ENCODE measurements at regions not wholly inside any gene's neighbourhood (a gene's known extent, or its start where the extent isn't known, plus 50 kb on each side); places are given as distances from the start of the nearest gene placed in this dataset.

GRCh38 chr16:6837722-6838121 lies 494.9 kb upstream of the RBFOX1 start:
- no peak for DNase-seq (ENCODE audit: low read depth, low spot score)
- no peak for TF ChIP-seq FOXP2 (optimal IDR thresholded peaks at IDR 0.05; ENCODE audit: control extremely low read depth, extremely low read length, insufficient read depth)
- no peak for TF ChIP-seq EZH2 (IDR thresholded peaks at IDR 0.05)
- TF ChIP-seq POLR2AphosphoS5 (IDR thresholded peaks at IDR 0.05; ENCODE audit: borderline replicate concordance, low read depth, low read length), result no peak
- no peak overlapping the region for H3K4me3 ChIP-seq
- no peaks in the 10 kb centered on the region for H3K9me3 ChIP-seq (ENCODE audit: low read depth, low read length)
- no peak overlapping the region for H3K27ac ChIP-seq
- no peak overlapping the region for H3K9ac ChIP-seq (ENCODE audit: insufficient read length)
- H3K36me3 ChIP-seq (ENCODE audit: insufficient read depth, low read length), result no peaks in the 10 kb centered on the region

GRCh38 chr16:6836766-6837165 lies 495.9 kb upstream of the RBFOX1 start:
- Histone ChIP-seq H3K27ac (no peak overlapping the region), H3K9me3 (ENCODE audit: low read depth, low read length) (no peaks in the 10 kb centered on the region), H3K4me3 (no peak overlapping the region), H3K9ac (ENCODE audit: insufficient read length) (no peak overlapping the region), H3K36me3 (ENCODE audit: insufficient read depth, low read length) (no peaks in the 10 kb centered on the region)
- TF ChIP-seq EZH2 (IDR thresholded peaks at IDR 0.05), result no peak
- no peak for TF ChIP-seq FOXP2 (optimal IDR thresholded peaks at IDR 0.05; ENCODE audit: control extremely low read depth, extremely low read length, insufficient read depth)
- TF ChIP-seq POLR2AphosphoS5 (IDR thresholded peaks at IDR 0.05; ENCODE audit: borderline replicate concordance, low read depth, low read length), result no peak
- DNase-seq (ENCODE audit: low read depth, low spot score), result no peak

GRCh38 chr16:6835941-6836340 lies 496.7 kb upstream of the RBFOX1 start:
- H3K27ac ChIP-seq, result no peak overlapping the region
- no peak for DNase-seq (ENCODE audit: low read depth, low spot score)
- TF ChIP-seq POLR2AphosphoS5 (IDR thresholded peaks at IDR 0.05; ENCODE audit: borderline replicate concordance, low read depth, low read length) (no peak), FOXP2 (optimal IDR thresholded peaks at IDR 0.05; ENCODE audit: control extremely low read depth, extremely low read length, insufficient read depth) (no peak), EZH2 (IDR thresholded peaks at IDR 0.05) (no peak)
- no peaks in the 10 kb centered on the region for H3K9me3 ChIP-seq (ENCODE audit: low read depth, low read length)
- no peak overlapping the region for H3K4me3 ChIP-seq
- no peak overlapping the region for H3K9ac ChIP-seq (ENCODE audit: insufficient read length)
- H3K36me3 ChIP-seq (ENCODE audit: insufficient read depth, low read length), result no peaks in the 10 kb centered on the region

GRCh38 chr16:6835516-6835915 lies 497.1 kb upstream of the RBFOX1 start:
- no peaks in the 10 kb centered on the region for H3K9me3 ChIP-seq (ENCODE audit: low read depth, low read length)
- no peak overlapping the region for H3K27ac ChIP-seq
- H3K36me3 ChIP-seq (ENCODE audit: insufficient read depth, low read length), result no peaks in the 10 kb centered on the region
- no peak for DNase-seq (ENCODE audit: low read depth, low spot score)
- H3K9ac ChIP-seq (ENCODE audit: insufficient read length), result no peak overlapping the region
- no peak for TF ChIP-seq POLR2AphosphoS5 (IDR thresholded peaks at IDR 0.05; ENCODE audit: borderline replicate concordance, low read depth, low read length)
- TF ChIP-seq FOXP2 (optimal IDR thresholded peaks at IDR 0.05; ENCODE audit: control extremely low read depth, extremely low read length, insufficient read depth), result no peak
- TF ChIP-seq EZH2 (IDR thresholded peaks at IDR 0.05), result no peak
- H3K4me3 ChIP-seq, result no peak overlapping the region

GRCh38 chr16:6828690-6829089 lies 504.0 kb upstream of the RBFOX1 start:
- H3K36me3 ChIP-seq (ENCODE audit: insufficient read depth, low read length), result no peaks in the 10 kb centered on the region
- no peak overlapping the region for H3K27ac ChIP-seq
- DNase-seq (ENCODE audit: low read depth, low spot score), result no peak
- H3K4me3 ChIP-seq, result no peak overlapping the region
- H3K9me3 ChIP-seq (ENCODE audit: low read depth, low read length), result no peaks in the 10 kb centered on the region
- no peak overlapping the region for H3K9ac ChIP-seq (ENCODE audit: insufficient read length)
- no peak for TF ChIP-seq EZH2 (IDR thresholded peaks at IDR 0.05)
- no peak for TF ChIP-seq POLR2AphosphoS5 (IDR thresholded peaks at IDR 0.05; ENCODE audit: borderline replicate concordance, low read depth, low read length)
- no peak for TF ChIP-seq FOXP2 (optimal IDR thresholded peaks at IDR 0.05; ENCODE audit: control extremely low read depth, extremely low read length, insufficient read depth)

GRCh38 chr16:6827931-6828330 lies 504.7 kb upstream of the RBFOX1 start:
- no peak for DNase-seq (ENCODE audit: low read depth, low spot score)

GRCh38 chr16:6827267-6827666 lies 505.4 kb upstream of the RBFOX1 start:
- Histone ChIP-seq H3K9me3 (ENCODE audit: low read depth, low read length) (no peaks in the 10 kb centered on the region), H3K36me3 (ENCODE audit: insufficient read depth, low read length) (no peaks in the 10 kb centered on the region), H3K9ac (ENCODE audit: insufficient read length) (no peak overlapping the region), H3K27ac (no peak overlapping the region), H3K4me3 (no peak overlapping the region)
- TF ChIP-seq FOXP2 (optimal IDR thresholded peaks at IDR 0.05; ENCODE audit: control extremely low read depth, extremely low read length, insufficient read depth) (no peak), POLR2AphosphoS5 (IDR thresholded peaks at IDR 0.05; ENCODE audit: borderline replicate concordance, low read depth, low read length) (no peak), EZH2 (IDR thresholded peaks at IDR 0.05) (no peak)
- no peak for DNase-seq (ENCODE audit: low read depth, low spot score)

More at GRCh38 chr16:6827931-6828330, 504.7 kb upstream of the RBFOX1 start:
- H3K36me3 ChIP-seq (ENCODE audit: insufficient read depth, low read length), result no peaks in the 10 kb centered on the region
- no peak overlapping the region for H3K27ac ChIP-seq
- no peak overlapping the region for H3K9ac ChIP-seq (ENCODE audit: insufficient read length)
- no peak for TF ChIP-seq EZH2 (IDR thresholded peaks at IDR 0.05)
- no peak for TF ChIP-seq POLR2AphosphoS5 (IDR thresholded peaks at IDR 0.05; ENCODE audit: borderline replicate concordance, low read depth, low read length)
- TF ChIP-seq FOXP2 (optimal IDR thresholded peaks at IDR 0.05; ENCODE audit: control extremely low read depth, extremely low read length, insufficient read depth), result no peak
- H3K4me3 ChIP-seq, result no peak overlapping the region
- no peaks in the 10 kb centered on the region for H3K9me3 ChIP-seq (ENCODE audit: low read depth, low read length)

- no peak for DNase-seq (ENCODE audit: low read depth, low spot score)
- TF ChIP-seq POLR2AphosphoS5 (IDR thresholded peaks at IDR 0.05; ENCODE audit: borderline replicate concordance, low read depth, low read length) (no peak), FOXP2 (optimal IDR thresholded peaks at IDR 0.05; ENCODE audit: control extremely low read depth, extremely low read length, insufficient read depth) (no peak), EZH2 (IDR thresholded peaks at IDR 0.05) (no peak)
- Histone ChIP-seq H3K9me3 (ENCODE audit: low read depth, low read length) (no peaks in the 10 kb centered on the region), H3K36me3 (ENCODE audit: insufficient read depth, low read length) (no peaks in the 10 kb centered on the region), H3K4me3 (no peak overlapping the region), H3K9ac (ENCODE audit: insufficient read length) (no peak overlapping the region), H3K27ac (no peak overlapping the region)
These were observed 510.6 kb upstream of the RBFOX1 start for GRCh38 chr16:6822041-6822440.

GRCh38 chr16:6804461-6804860 lies 528.2 kb upstream of the RBFOX1 start:
- TF ChIP-seq EZH2 (IDR thresholded peaks at IDR 0.05) (no peak), POLR2AphosphoS5 (IDR thresholded peaks at IDR 0.05; ENCODE audit: borderline replicate concordance, low read depth, low read length) (no peak), FOXP2 (optimal IDR thresholded peaks at IDR 0.05; ENCODE audit: control extremely low read depth, extremely low read length, insufficient read depth) (no peak)
- Histone ChIP-seq H3K4me3 (no peak overlapping the region), H3K27ac (no peak overlapping the region), H3K9ac (ENCODE audit: insufficient read length) (no peak overlapping the region), H3K36me3 (ENCODE audit: insufficient read depth, low read length) (no peaks in the 10 kb centered on the region), H3K9me3 (ENCODE audit: low read depth, low read length) (no peaks in the 10 kb centered on the region)
- no peak for DNase-seq (ENCODE audit: low read depth, low spot score)

All from SK-N-MC (cell line).